DMS53 treated with DMSO at 0.1 percent for 48 hours (cell line): ENCODE measurements at regions not wholly inside any gene's neighbourhood (a gene's known extent, or its start where the extent isn't known, plus 50 kb on each side); places are given as distances from the start of the nearest gene placed in this dataset.
"Not testable (repeated sequence)": the region's sequence is repeated elsewhere in the genome, so short reads cannot be mapped to it uniquely, and the experiment has no call there.

Source experiments
- DNase-seq: peaks from one replicate; lab custom pipeline; 2025; ENCODE audit not compliant: unreplicated experiment; lab: John Stamatoyannopoulos, UW

GRCh38 chr2:2464094-2464493, 133.0 kb upstream of the MYT1L start:
- no peak for DNase-seq

- no peak for DNase-seq
These were observed 125.6 kb upstream of the MYT1L start for GRCh38 chr2:2456721-2457120.

- no peak for DNase-seq
These were observed 124.1 kb upstream of the MYT1L start for GRCh38 chr2:2455151-2455550.

- DNase-seq = no peak
These were observed 121.9 kb upstream of the MYT1L start for GRCh38 chr2:2452961-2453360.

- DNase-seq = not testable (repeated sequence)
These were observed 120.2 kb upstream of the MYT1L start for GRCh38 chr2:2451275-2451674.

GRCh38 chr2:2448178-2448577, 117.1 kb upstream of the MYT1L start:
- no peak for DNase-seq

- no peak for DNase-seq
These were observed 91.5 kb upstream of the MYT1L start for GRCh38 chr2:2422621-2423020.

GRCh38 chr2:2413525-2413924, 82.5 kb upstream of the MYT1L start:
- DNase-seq = no peak

GRCh38 chr2:2410987-2411386, 79.9 kb upstream of the MYT1L start:
- DNase-seq = no peak

GRCh38 chr2:2409481-2409880, 78.4 kb upstream of the MYT1L start:
- DNase-seq = no peak

- no peak for DNase-seq
These were observed 74.7 kb upstream of the MYT1L start for GRCh38 chr2:2405780-2406179.

GRCh38 chr2:2400286-2401038, 69.4 kb upstream of the MYT1L start:
- no peak for DNase-seq

- DNase-seq = no peak
These were observed 68.3 kb upstream of the MYT1L start for GRCh38 chr2:2399396-2399795.

- DNase-seq = no peak
These were observed 61.3 kb upstream of the MYT1L start for GRCh38 chr2:2392332-2392731.

- no peak for DNase-seq
These were observed 58.1 kb upstream of the MYT1L start for GRCh38 chr2:2389215-2389614.
